Peyer's patch (tissue), 4 donors: ENCODE measurements at regions not wholly inside any gene's neighbourhood (a gene's known extent, or its start where the extent isn't known, plus 50 kb on each side); places are given as distances from the start of the nearest gene placed in this dataset.

Experiments
- DNase-seq, 3 donors: peaks; one replicate each; pipeline ENCODE4 v3.0.0-alpha.2; 2017 to 2019
- H3K27ac ChIP-seq, 4 donors: fragments of 200-600 bp; sonication (generic); one replicate each; pipeline ENCODE4 v1.5.1; 2016 to 2019
- H3K27me3 ChIP-seq, 2 donors: fragments of 200-600 bp; sonication (generic); one replicate each; pipeline ENCODE4 v1.5.1; 2019
- H3K36me3 ChIP-seq, 3 donors: fragments of 200-600 bp; sonication (generic); one replicate each; pipeline ENCODE4 v1.5.1; 2016 to 2019
- H3K4me1 ChIP-seq, 4 donors: fragments of 200-600 bp; sonication (generic); one replicate each; pipeline ENCODE4 v1.5.1; 2016 to 2019
- H3K4me3 ChIP-seq, 4 donors: fragments of 200-600 bp; sonication (generic); 1 replicate in 3 of 4; 2 replicates in 1 of 4; pipeline ENCODE4 v1.5.1; 2016 to 2019; ENCODE audit warnings: mild to moderate bottlenecking in 1 of 4
- H3K9me3 ChIP-seq, 4 donors: fragments of 200-600 bp; sonication (generic); one replicate each; pipeline ENCODE4 v1.5.1; 2016 to 2019; ENCODE audit warnings: mild to moderate bottlenecking in 1 of 4
- CTCF ChIP-seq, 6 experiments: fragments of 450-650 bp in 4 of 6; fragments of 200-600 bp in 2 of 6; sonication (generic) in 1 of 6; IDR thresholded peaks; one replicate each; pipeline ENCODE4 v1.5.1; 2017 to 2019; ENCODE audit warnings: antibody characterized with exemption in 6 of 6, mild to moderate bottlenecking in 3 of 6, moderate library complexity in 1 of 6
- POLR2A ChIP-seq, 2 donors: fragments of 450-650 bp; IDR thresholded peaks; one replicate each; pipeline ENCODE4 v1.5.1; 2017; ENCODE audit warnings: antibody characterized with exemption in 2 of 2, mild to moderate bottlenecking in 2 of 2, moderate library complexity in 2 of 2

- Histone ChIP-seq H3K4me1 (no peaks in the 10 kb centered on the region), H3K36me3 (no peaks in the 10 kb centered on the region), H3K27ac (no peak overlapping the region), H3K27me3 (no peaks in the 10 kb centered on the region), H3K9me3 (no peaks in the 10 kb centered on the region), H3K4me3 (no peak overlapping the region)
- TF ChIP-seq POLR2A (IDR thresholded peaks at IDR 0.05) (no peak), CTCF (IDR thresholded peaks at IDR 0.05) (no peak)
- DNase-seq, result no peak
Measured at GRCh38 chr12:102781117-102781516, 135.9 kb downstream of the PAH start.

GRCh38 chr12:102776041-102776440 is 141.0 kb downstream of the PAH start:
- H3K27me3 ChIP-seq, result no peaks in the 10 kb centered on the region
- H3K36me3 ChIP-seq, result no peaks in the 10 kb centered on the region
- no peaks in the 10 kb centered on the region for H3K4me1 ChIP-seq
- H3K4me3 ChIP-seq, result no peak overlapping the region
- TF ChIP-seq CTCF (IDR thresholded peaks at IDR 0.05), result no peak
- TF ChIP-seq POLR2A (IDR thresholded peaks at IDR 0.05), result no peak
- no peaks in the 10 kb centered on the region for H3K9me3 ChIP-seq
- no peak for DNase-seq
- no peak overlapping the region for H3K27ac ChIP-seq

GRCh38 chr12:102769323-102769916 is 147.6 kb downstream of the PAH start:
- no peak overlapping the region for H3K27ac ChIP-seq
- no peaks in the 10 kb centered on the region for H3K36me3 ChIP-seq
- no peak for TF ChIP-seq POLR2A (IDR thresholded peaks at IDR 0.05)
- peak in 5 of 6 experiments; percentile 13 to 49 (median 41) for TF ChIP-seq CTCF (IDR thresholded peaks at IDR 0.05)
- no peaks in the 10 kb centered on the region for H3K27me3 ChIP-seq
- peak in 2 of 3 donors; percentile 22 to 56 for DNase-seq
- no peaks in the 10 kb centered on the region for H3K9me3 ChIP-seq
- H3K4me3 ChIP-seq, result no peak overlapping the region
- H3K4me1 ChIP-seq, result no peaks in the 10 kb centered on the region

- H3K36me3 ChIP-seq, result no peaks in the 10 kb centered on the region
- no peaks in the 10 kb centered on the region for H3K4me1 ChIP-seq
- no peaks in the 10 kb centered on the region for H3K27me3 ChIP-seq
- H3K27ac ChIP-seq, result no peak overlapping the region
- no peak for DNase-seq
- H3K9me3 ChIP-seq, result no peaks in the 10 kb centered on the region
- TF ChIP-seq POLR2A (IDR thresholded peaks at IDR 0.05) (no peak), CTCF (IDR thresholded peaks at IDR 0.05) (no peak)
- no peak overlapping the region for H3K4me3 ChIP-seq
Measured at GRCh38 chr12:102766961-102767360, 150.1 kb downstream of the PAH start.

GRCh38 chr12:102765736-102766135 is 151.3 kb downstream of the PAH start:
- Histone ChIP-seq H3K27ac (no peak overlapping the region), H3K9me3 (no peaks in the 10 kb centered on the region), H3K4me1 (no peaks in the 10 kb centered on the region), H3K27me3 (no peaks in the 10 kb centered on the region), H3K4me3 (no peak overlapping the region), H3K36me3 (no peaks in the 10 kb centered on the region)
- no peak for DNase-seq
- TF ChIP-seq CTCF (IDR thresholded peaks at IDR 0.05) (no peak), POLR2A (IDR thresholded peaks at IDR 0.05) (no peak)

GRCh38 chr12:102763471-102763870 is 153.6 kb downstream of the PAH start:
- Histone ChIP-seq H3K27me3 (no peaks in the 10 kb centered on the region), H3K36me3 (no peaks in the 10 kb centered on the region), H3K9me3 (no peaks in the 10 kb centered on the region), H3K4me3 (no peak overlapping the region), H3K27ac (no peak overlapping the region), H3K4me1 (no peaks in the 10 kb centered on the region)
- no peak for DNase-seq
- TF ChIP-seq POLR2A (IDR thresholded peaks at IDR 0.05) (no peak), CTCF (IDR thresholded peaks at IDR 0.05) (no peak)
